ENCODE measurements at regions not wholly inside any gene's neighbourhood (a gene's known extent, or its start where the extent isn't known, plus 50 kb on each side); places are given as distances from the start of the nearest gene placed in this dataset.

DNA sequence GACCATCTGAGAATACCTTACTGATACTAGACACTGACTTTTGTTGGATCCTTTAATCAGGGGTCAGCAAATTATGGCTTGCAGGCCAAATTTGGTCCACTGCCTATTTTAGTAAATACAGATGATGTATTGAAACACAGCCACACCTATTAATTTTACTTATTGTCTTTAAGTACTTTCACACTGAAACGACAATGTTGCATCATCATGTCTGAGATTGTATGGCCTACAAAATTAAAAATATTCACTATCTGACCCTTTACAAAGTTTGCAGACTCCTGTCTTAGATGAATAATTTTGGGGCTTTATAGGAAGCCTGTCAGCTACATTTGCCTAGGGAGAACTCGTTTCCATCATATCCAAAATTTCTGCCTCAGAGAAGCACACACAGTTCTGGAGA, 503.2 kb upstream of the TGFBR2 start:
- Histone ChIP-seq H3K27ac (ENCODE audit: low read length) (no peak overlapping the region), H3K4me1 (ENCODE audit: control insufficient read depth, insufficient read depth, low read length) (no peaks in the 10 kb centered on the region), H3K9me3 (ENCODE audit: control insufficient read depth, insufficient read depth, low read depth, low read length) (no peaks in the 10 kb centered on the region), H3K27me3 (ENCODE audit: control insufficient read depth, insufficient read depth, low read length) (no peaks in the 10 kb centered on the region), H3K36me3 (ENCODE audit: control insufficient read depth, insufficient read depth, low read length) (no peaks in the 10 kb centered on the region), H3K4me3 (ENCODE audit: low read depth in 2 of 2, low read length in 2 of 2) (no peak overlapping the region)
- CTCF ChIA-PET, result no interaction called here
- POLR2A ChIA-PET, result no interaction called here
- intact Hi-C loops (cut with micrococcal nuclease; ENCODE audit: unreplicated experiment), result no loop called here
- in situ Hi-C loops (cut with HindIII; ENCODE audit: low pct_unique_long_range_greater_than_20kb, low sequenced_read_pairs), result no loop called here
- ATAC-seq, result no peak
- no TSS peak for BruUV-seq (replicated peaks)
- TF ChIP-seq CTCF (IDR thresholded peaks at IDR 0.05) (no peak), SIN3A (IDR thresholded peaks at IDR 0.05; ENCODE audit: borderline replicate concordance, insufficient read depth, low read depth, low read length) (no peak)
- DNase-seq (ENCODE audit: low read depth, low spot score), result no peak

GRCh38 chr3:30107531-30107930, 498.9 kb upstream of the TGFBR2 start:
- no peaks in the 10 kb centered on the region for H3K27me3 ChIP-seq (ENCODE audit: control insufficient read depth, insufficient read depth, low read length)
- intact Hi-C loops (cut with micrococcal nuclease; ENCODE audit: unreplicated experiment) (no loop called here), in situ Hi-C loops (cut with HindIII; ENCODE audit: low pct_unique_long_range_greater_than_20kb, low sequenced_read_pairs) (no loop called here)
- CTCF ChIA-PET, result no interaction called here
- H3K4me3 ChIP-seq (ENCODE audit: low read depth in 2 of 2, low read length in 2 of 2), result no peak overlapping the region
- no peaks in the 10 kb centered on the region for H3K9me3 ChIP-seq (ENCODE audit: control insufficient read depth, insufficient read depth, low read depth, low read length)
- TF ChIP-seq TCF7L2 (IDR thresholded peaks at IDR 0.05; ENCODE audit: low read depth, low read length), result no peak
- TF ChIP-seq POLR2AphosphoS5 (IDR thresholded peaks at IDR 0.05; ENCODE audit: low read depth, low read length), result no peak
- no peak for TF ChIP-seq CTCF (IDR thresholded peaks at IDR 0.05)
- TF ChIP-seq SIN3A (IDR thresholded peaks at IDR 0.05; ENCODE audit: borderline replicate concordance, insufficient read depth, low read depth, low read length), result no peak
- TF ChIP-seq REST (IDR thresholded peaks at IDR 0.05; ENCODE audit: insufficient read depth in 1 of 2, low read depth in 2 of 2, low read length in 1 of 2), result no peak
- ATAC-seq (no peak), DNase-seq (ENCODE audit: low read depth, low spot score) (no peak)
- BruUV-seq (replicated peaks), result no TSS peak
- POLR2A ChIA-PET, result no interaction called here
- no peaks in the 10 kb centered on the region for H3K36me3 ChIP-seq (ENCODE audit: control insufficient read depth, insufficient read depth, low read length)
- no peak overlapping the region for H3K27ac ChIP-seq (ENCODE audit: low read length)
- no peaks in the 10 kb centered on the region for H3K4me1 ChIP-seq (ENCODE audit: control insufficient read depth, insufficient read depth, low read length)

DNA sequence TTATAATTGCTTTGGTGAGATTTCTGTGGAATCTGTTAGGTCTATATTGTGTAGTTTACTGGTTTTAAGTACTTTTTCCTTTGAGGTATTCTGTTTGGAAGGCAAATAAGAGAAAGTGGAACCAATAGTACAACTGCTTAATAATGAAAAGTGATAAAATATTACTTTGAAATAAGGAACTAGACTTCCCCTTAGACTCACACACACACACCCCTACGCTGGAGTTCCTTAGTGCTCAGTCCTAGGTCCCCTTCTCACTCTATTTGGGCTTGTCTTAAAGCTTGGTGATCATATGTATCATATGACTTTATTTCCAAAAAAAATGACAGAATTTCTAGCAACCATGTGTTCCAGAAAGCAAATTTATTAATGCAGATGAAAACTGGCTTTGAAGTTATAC, 494.0 kb upstream of the TGFBR2 start:
- Histone ChIP-seq H3K27me3 (ENCODE audit: control insufficient read depth, insufficient read depth, low read length) (no peaks in the 10 kb centered on the region), H3K4me3 (ENCODE audit: low read depth in 2 of 2, low read length in 2 of 2) (no peak overlapping the region), H3K4me1 (ENCODE audit: control insufficient read depth, insufficient read depth, low read length) (no peaks in the 10 kb centered on the region; the same call in 1 of the 2 replicates), H3K27ac (ENCODE audit: low read length) (no peak overlapping the region), H3K36me3 (ENCODE audit: control insufficient read depth, insufficient read depth, low read length) (no peaks in the 10 kb centered on the region), H3K9me3 (ENCODE audit: control insufficient read depth, insufficient read depth, low read depth, low read length) (no peaks in the 10 kb centered on the region)
- in situ Hi-C loops (cut with HindIII; ENCODE audit: low pct_unique_long_range_greater_than_20kb, low sequenced_read_pairs) (no loop called here), intact Hi-C loops (cut with micrococcal nuclease; ENCODE audit: unreplicated experiment) (loop anchor here (10.0 kb wide), 4 partner anchors 82 to 632 kb away; partner anchors contain the start of gene TGFBR2)
- DNase-seq (ENCODE audit: low read depth, low spot score), result no peak
- ATAC-seq, result no peak
- TF ChIP-seq POLR2AphosphoS5 (IDR thresholded peaks at IDR 0.05; ENCODE audit: low read depth, low read length), result no peak
- TF ChIP-seq REST (IDR thresholded peaks at IDR 0.05; ENCODE audit: insufficient read depth in 1 of 2, low read depth in 2 of 2, low read length in 1 of 2), result no peak
- no peak for TF ChIP-seq SIN3A (IDR thresholded peaks at IDR 0.05; ENCODE audit: borderline replicate concordance, insufficient read depth, low read depth, low read length)
- TF ChIP-seq CTCF (IDR thresholded peaks at IDR 0.05), result no peak
- TF ChIP-seq TCF7L2 (IDR thresholded peaks at IDR 0.05; ENCODE audit: low read depth, low read length), result no peak
- ChIA-PET CTCF (no interaction called here), POLR2A (no interaction called here)
- no TSS peak for BruUV-seq (replicated peaks)

All from Panc1 (cell line).